CD4-positive, alpha-beta T cell (primary cell): ENCODE measurements at regions not wholly inside any gene's neighbourhood (a gene's known extent, or its start where the extent isn't known, plus 50 kb on each side); places are given as distances from the start of the nearest gene placed in this dataset.

Source experiments
- ATAC-seq: fragments of 200-7000 bp; cut with Tn5 transposase; one replicate; pipeline ENCODE4 v1.10.0; 2022; ENCODE audit warnings: mild to moderate bottlenecking; ENCODE audit not compliant: poor library complexity
- CTCF ChIA-PET: fragments of 350-600 bp; sonication (Branson Sonifier 250); formaldehyde crosslinking; loops from one replicate; lab custom pipeline; 2021; ENCODE audit warnings: antibody characterized with exemption, inconsistent platforms; lab: Charles Lee
- POLR2A ChIA-PET: fragments of 350-600 bp; sonication (Branson Sonifier 250); formaldehyde crosslinking; loops from one replicate; lab custom pipeline; 2021; ENCODE audit warnings: antibody characterized with exemption, inconsistent platforms; lab: Charles Lee
- DNase-seq, 14 experiments: peaks; one replicate each; pipeline ENCODE4 v3.0.0-alpha.2; 2013 to 2020; ENCODE audit warnings: mixed read lengths in 2 of 14
- H3K27ac ChIP-seq, 2 donors: one replicate each; pipeline versions ENCODE4 v1.5.1 to v1.7.0; 2013; ENCODE audit warnings: low read length in 2 of 2, low read depth in 1 of 2, mild to moderate bottlenecking in 1 of 2
- H3K27me3 ChIP-seq, 2 experiments: 1 replicate in 1 of 2; 2 replicates in 1 of 2; pipeline versions ENCODE4 v1.6.1 to v1.7.0; 2013; ENCODE audit warnings: low read length in 2 of 2, control low read depth in 1 of 2, mild to moderate bottlenecking in 1 of 2, moderate library complexity in 1 of 2; ENCODE audit not compliant: insufficient read depth in 2 of 2, control insufficient read depth in 1 of 2
- H3K36me3 ChIP-seq: one replicate; pipeline ENCODE4 v1.6.1; 2013; ENCODE audit warnings: low read length, control low read depth; ENCODE audit not compliant: insufficient read depth
- H3K4me1 ChIP-seq: one replicate; pipeline ENCODE4 v1.6.1; 2013; ENCODE audit warnings: low read length, control low read depth; ENCODE audit not compliant: insufficient read depth
- H3K4me3 ChIP-seq: one replicate; pipeline ENCODE4 v1.5.1; 2013; ENCODE audit warnings: mild to moderate bottlenecking, low read length, moderate library complexity
- H3K9me3 ChIP-seq, 2 experiments: 1 replicate in 1 of 2; 2 replicates in 1 of 2; pipeline versions ENCODE4 v1.6.1 to v1.7.0; 2013; ENCODE audit warnings: low read length in 2 of 2, mild to moderate bottlenecking in 2 of 2, control low read depth in 1 of 2, moderate library complexity in 1 of 2; ENCODE audit not compliant: control insufficient read depth in 1 of 2, insufficient read depth in 1 of 2
- H3K27ac Mint-ChIP-seq: one replicate; pipeline ENCODE4 v1.8.0; 2020; ENCODE audit warnings: mixed read lengths
- H3K27me3 Mint-ChIP-seq: one replicate; pipeline ENCODE4 v1.8.0; 2021; ENCODE audit warnings: mixed read lengths
- H3K36me3 Mint-ChIP-seq: one replicate; pipeline ENCODE4 v1.8.0; 2021; ENCODE audit warnings: low read depth, mixed read lengths
- H3K4me1 Mint-ChIP-seq: one replicate; pipeline ENCODE4 v1.8.0; 2021; ENCODE audit warnings: low read depth, mixed read lengths
- H3K4me3 Mint-ChIP-seq: one replicate; pipeline ENCODE4 v1.8.0; 2020; ENCODE audit warnings: mild to moderate bottlenecking, mixed read lengths
- H3K9me3 Mint-ChIP-seq: one replicate; pipeline ENCODE4 v1.8.0; 2020; ENCODE audit warnings: mixed read lengths
- CTCF ChIP-seq: fragments of 200-600 bp; IDR thresholded peaks from one replicate; pipeline ENCODE4 v1.8.0; 2022; ENCODE audit warnings: antibody characterized with exemption, mild to moderate bottlenecking
- intact Hi-C, 2 experiments: fragments of 100-400 bp; cut with DNase I in 1 of 2; cut with micrococcal nuclease in 1 of 2; formaldehyde crosslinking; loops; one replicate each; pipeline versions ENCODE4 v1.15.1 to v1.9.0; 2023 to 2025; cut with DNase I, micrococcal nuclease

GRCh38 chr7:66539902-66540375 is 88.7 kb upstream of the KCTD7 start:
- H3K9me3 Mint-ChIP-seq = no peaks in the 10 kb centered on the region
- no peaks in the 10 kb centered on the region for H3K4me1 ChIP-seq
- H3K36me3 ChIP-seq = peaks cover 19% of the 10 kb centered on the region
- peaks cover 20% of the 10 kb centered on the region for H3K36me3 Mint-ChIP-seq
- no peaks in the 10 kb centered on the region for H3K4me1 Mint-ChIP-seq
- no peak overlapping the region for H3K4me3 ChIP-seq
- no peak overlapping the region for H3K4me3 Mint-ChIP-seq
- H3K27ac ChIP-seq = no peak overlapping the region
- DNase-seq (no peak), ATAC-seq (no peak)
- no peak for TF ChIP-seq CTCF
- no peaks in the 10 kb centered on the region for H3K27me3 ChIP-seq
- no peaks in the 10 kb centered on the region for H3K9me3 ChIP-seq
- ChIA-PET POLR2A (no interaction called here), CTCF (no interaction called here)
- intact Hi-C loops = loop anchor here in 1 of 2 experiments (5.0 kb wide), 1 partner anchor 702 kb away; no protein-coding TSS in a partner anchor
- H3K27me3 Mint-ChIP-seq = no peaks in the 10 kb centered on the region
- H3K27ac Mint-ChIP-seq = no peak overlapping the region

DNA sequence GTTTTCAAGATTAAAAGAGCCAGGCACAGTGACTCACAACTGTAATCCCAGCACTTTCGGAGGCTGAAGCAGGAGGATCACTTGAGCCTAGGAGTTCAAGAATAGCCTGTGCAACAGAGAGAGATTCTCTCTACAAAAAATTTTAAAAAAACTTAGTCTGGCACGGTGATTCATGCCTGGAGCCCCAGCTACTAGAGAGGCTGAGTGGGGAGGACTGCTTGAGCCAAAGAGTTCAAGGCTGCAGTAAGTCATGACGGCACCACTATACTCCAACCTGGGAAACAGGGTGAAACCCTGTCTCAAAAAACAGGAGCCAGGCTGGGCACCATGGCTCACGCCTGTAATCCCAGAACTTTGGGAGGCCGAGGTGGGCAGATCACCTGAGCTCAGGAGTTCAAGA is 86.6 kb upstream of the KCTD7 start:
- Mint-ChIP-seq H3K27me3 (no peaks in the 10 kb centered on the region), H3K4me1 (no peaks in the 10 kb centered on the region), H3K27ac (no peak overlapping the region), H3K9me3 (no peaks in the 10 kb centered on the region), H3K36me3 (peaks cover 20% of the 10 kb centered on the region), H3K4me3 (no peak overlapping the region)
- TF ChIP-seq CTCF = no peak
- intact Hi-C loops = no loop called here
- Histone ChIP-seq H3K4me1 (no peaks in the 10 kb centered on the region), H3K4me3 (no peak overlapping the region), H3K27me3 (no peaks in the 10 kb centered on the region), H3K36me3 (peaks cover 21% of the 10 kb centered on the region), H3K9me3 (no peaks in the 10 kb centered on the region), H3K27ac (no peak overlapping the region)
- ATAC-seq (no peak), DNase-seq (no peak)
- CTCF ChIA-PET = no interaction called here
- POLR2A ChIA-PET = no interaction called here

DNA sequence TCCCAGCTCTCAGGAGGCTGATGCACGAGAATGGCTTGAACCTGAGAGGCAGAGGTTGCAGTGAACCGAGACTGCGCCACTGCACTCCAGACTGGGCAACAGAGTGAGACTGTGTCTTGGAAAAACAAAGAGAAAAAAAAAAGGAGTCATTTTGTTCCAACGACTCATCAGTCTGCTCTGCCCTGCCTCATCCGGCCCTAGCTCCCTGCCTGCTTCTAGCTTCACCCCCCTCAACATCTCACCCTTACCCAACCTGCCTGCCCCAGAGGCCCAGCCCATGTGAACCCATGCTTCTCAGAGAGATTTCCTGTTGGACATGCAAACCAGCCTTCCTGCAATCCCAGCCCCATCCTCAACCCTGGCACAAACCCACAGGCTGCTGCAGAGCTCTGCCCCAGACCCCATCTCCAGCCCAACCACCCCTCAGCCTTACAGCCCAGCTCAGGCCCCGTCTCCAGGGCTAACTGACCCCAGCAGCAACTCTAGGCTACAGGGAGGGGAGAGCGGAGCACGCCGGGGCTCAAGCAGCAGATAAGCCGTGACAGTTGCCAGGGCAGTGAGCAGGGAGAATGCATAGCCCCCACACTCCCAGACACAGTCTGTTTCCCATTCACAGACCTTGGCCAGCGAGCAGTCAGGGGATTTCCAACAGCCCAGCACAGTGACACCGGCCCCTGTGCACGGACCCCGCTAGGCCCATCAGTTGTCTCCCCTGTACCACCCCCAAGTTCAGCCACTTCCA is 86.0 kb upstream of the KCTD7 start:
- no peak overlapping the region for H3K27ac Mint-ChIP-seq
- H3K27ac ChIP-seq = no peak overlapping the region
- H3K9me3 ChIP-seq = no peaks in the 10 kb centered on the region
- no peaks in the 10 kb centered on the region for H3K4me1 Mint-ChIP-seq
- H3K4me3 Mint-ChIP-seq = no peak overlapping the region
- H3K4me1 ChIP-seq = no peaks in the 10 kb centered on the region
- no peak overlapping the region for H3K4me3 ChIP-seq
- DNase-seq (no peak), ATAC-seq (no peak)
- H3K36me3 ChIP-seq = peaks cover 20% of the 10 kb centered on the region
- H3K9me3 Mint-ChIP-seq = no peaks in the 10 kb centered on the region
- H3K27me3 Mint-ChIP-seq = no peaks in the 10 kb centered on the region
- CTCF ChIA-PET = no interaction called here
- TF ChIP-seq CTCF = no peak
- H3K36me3 Mint-ChIP-seq = peaks cover 21% of the 10 kb centered on the region
- intact Hi-C loops = no loop called here
- H3K27me3 ChIP-seq = no peaks in the 10 kb centered on the region
- POLR2A ChIA-PET = no interaction called here
